ENCODE measurements at regions not wholly inside any gene's neighbourhood (a gene's known extent, or its start where the extent isn't known, plus 50 kb on each side); places are given as distances from the start of the nearest gene placed in this dataset.

- no peak for DNase-seq
These were observed 279.5 kb upstream of the AUTS2 start for GRCh38 chr7:69318794-69319193.

GRCh38 chr7:69328516-69328915 lies 269.8 kb upstream of the AUTS2 start:
- no peak for DNase-seq

- no peak for DNase-seq
These were observed 263.6 kb upstream of the AUTS2 start for GRCh38 chr7:69334701-69335100.

- no peak for DNase-seq
These were observed 262.9 kb upstream of the AUTS2 start for GRCh38 chr7:69335331-69335730.

- DNase-seq: no peak
These were observed 261.3 kb upstream of the AUTS2 start for GRCh38 chr7:69336976-69337375.

- no peak for DNase-seq
These were observed 260.1 kb upstream of the AUTS2 start for GRCh38 chr7:69338144-69338543.

- no peak for DNase-seq
These were observed 257.0 kb upstream of the AUTS2 start for GRCh38 chr7:69341288-69341687.

- no peak for DNase-seq
These were observed 256.0 kb upstream of the AUTS2 start for GRCh38 chr7:69342154-69342884.

- DNase-seq: no peak
These were observed 249.0 kb upstream of the AUTS2 start for GRCh38 chr7:69349291-69349690.

GRCh38 chr7:69358163-69358821 lies 240.0 kb upstream of the AUTS2 start:
- no peak for DNase-seq

- DNase-seq: no peak
These were observed 239.1 kb upstream of the AUTS2 start for GRCh38 chr7:69359003-69359700.

GRCh38 chr7:69360913-69361312 lies 237.4 kb upstream of the AUTS2 start:
- DNase-seq: no peak

GRCh38 chr7:69363136-69363535 lies 235.1 kb upstream of the AUTS2 start:
- DNase-seq: no peak

GRCh38 chr7:69364813-69365643 lies 233.2 kb upstream of the AUTS2 start:
- no peak for DNase-seq

- no peak for DNase-seq
These were observed 232.6 kb upstream of the AUTS2 start for GRCh38 chr7:69365651-69366192.

GRCh38 chr7:69367780-69368179 lies 230.5 kb upstream of the AUTS2 start:
- DNase-seq: no peak

GRCh38 chr7:69373171-69374043 lies 224.9 kb upstream of the AUTS2 start:
- DNase-seq: no peak

GRCh38 chr7:69374044-69374425 lies 224.2 kb upstream of the AUTS2 start:
- no peak for DNase-seq

- no peak for DNase-seq
These were observed 221.1 kb upstream of the AUTS2 start for GRCh38 chr7:69377191-69377590.

- no peak for DNase-seq
These were observed 209.7 kb upstream of the AUTS2 start for GRCh38 chr7:69388452-69389137.

GRCh38 chr7:69389216-69389615 lies 209.1 kb upstream of the AUTS2 start:
- DNase-seq: no peak

Data from stimulated activated CD4-positive, alpha-beta T cell treated with anti-CD3 and anti-CD28 coated beads, Interleukin-2, amount 100 ng/mL, for 24 hours (primary cell).